Naive thymus-derived CD4-positive, alpha-beta T cell (primary cell): ENCODE measurements at regions not wholly inside any gene's neighbourhood (a gene's known extent, or its start where the extent isn't known, plus 50 kb on each side); places are given as distances from the start of the nearest gene placed in this dataset.
"Not testable (repeated sequence)": the region's sequence is repeated elsewhere in the genome, so short reads cannot be mapped to it uniquely, and the experiment has no call there.

Experiments used
- ATAC-seq: fragments of 150-1000 bp; cut with Tn5 transposase; 2 replicates; pipeline ENCODE4 v1.10.0; 2021; ENCODE audit warnings: mild to moderate bottlenecking, moderate library complexity
- CTCF ChIA-PET: fragments of 350-600 bp; sonication (Branson Sonifier 250); formaldehyde crosslinking; loops from one replicate; lab custom pipeline; 2021; ENCODE audit warnings: antibody characterized with exemption; lab: Charles Lee
- POLR2A ChIA-PET: fragments of 350-600 bp; sonication (Branson Sonifier 250); formaldehyde crosslinking; loops from one replicate; lab custom pipeline; 2021; ENCODE audit warnings: antibody characterized with exemption, inconsistent platforms; lab: Charles Lee
- DNase-seq, 9 donors: peaks; one replicate each; pipeline versions ENCODE4 v3.0.0 to v3.0.0-alpha.2; 2020 to 2022; ENCODE audit warnings: mixed read lengths in 1 of 9
- H3K27ac ChIP-seq: one replicate; pipeline ENCODE4 v1.7.0; 2013; ENCODE audit warnings: mild to moderate bottlenecking, low read depth, low read length, moderate library complexity
- H3K27me3 ChIP-seq, 2 donors: one replicate each; pipeline ENCODE4 v1.7.0; 2013; ENCODE audit warnings: low read length in 2 of 2, mild to moderate bottlenecking in 2 of 2, moderate library complexity in 2 of 2; ENCODE audit not compliant: control insufficient read depth in 2 of 2, insufficient read depth in 2 of 2
- H3K36me3 ChIP-seq, 3 experiments: 1 replicate in 2 of 3; 2 replicates in 1 of 3; pipeline ENCODE4 v1.7.0; 2013; ENCODE audit warnings: low read length in 3 of 3, mild to moderate bottlenecking in 3 of 3, moderate library complexity in 1 of 3; ENCODE audit not compliant: insufficient read depth in 3 of 3, control insufficient read depth in 2 of 3
- H3K4me1 ChIP-seq, 2 donors: one replicate each; pipeline ENCODE4 v1.7.0; 2013; ENCODE audit warnings: low read length in 2 of 2, mild to moderate bottlenecking in 2 of 2, moderate library complexity in 1 of 2; ENCODE audit not compliant: control insufficient read depth in 2 of 2, insufficient read depth in 2 of 2
- H3K4me3 ChIP-seq: 2 replicates; pipeline ENCODE4 v1.7.0; 2013; ENCODE audit warnings: mild to moderate bottlenecking, low read length
- H3K9me3 ChIP-seq, 3 experiments: 1 replicate in 2 of 3; 2 replicates in 1 of 3; pipeline ENCODE4 v1.7.0; 2013; ENCODE audit warnings: low read length in 3 of 3; ENCODE audit not compliant: control insufficient read depth in 2 of 3
- H3K27ac Mint-ChIP-seq, 9 donors: one replicate each; pipeline ENCODE4 v1.8.0; 2020 to 2022; ENCODE audit warnings: mixed read lengths in 9 of 9, mild to moderate bottlenecking in 8 of 9, moderate library complexity in 5 of 9, inconsistent platforms in 2 of 9
- H3K27me3 Mint-ChIP-seq, 5 donors: one replicate each; pipeline ENCODE4 v1.8.0; 2021 to 2022; ENCODE audit warnings: mixed read lengths in 5 of 5, mild to moderate bottlenecking in 1 of 5
- H3K36me3 Mint-ChIP-seq, 5 donors: one replicate each; pipeline ENCODE4 v1.8.0; 2020 to 2022; ENCODE audit warnings: mixed read lengths in 5 of 5, mild to moderate bottlenecking in 3 of 5, inconsistent platforms in 1 of 5
- H3K4me1 Mint-ChIP-seq, 7 donors: one replicate each; pipeline ENCODE4 v1.8.0; 2020 to 2022; ENCODE audit warnings: mixed read lengths in 7 of 7, mild to moderate bottlenecking in 3 of 7, inconsistent platforms in 1 of 7
- H3K4me3 Mint-ChIP-seq, 10 donors: one replicate each; pipeline ENCODE4 v1.8.0; 2020 to 2022; ENCODE audit warnings: mild to moderate bottlenecking in 10 of 10, mixed read lengths in 10 of 10, moderate library complexity in 6 of 10, inconsistent platforms in 2 of 10
- H3K9me3 Mint-ChIP-seq, 11 donors: one replicate each; pipeline ENCODE4 v1.8.0; 2020 to 2022; ENCODE audit warnings: mixed read lengths in 11 of 11, mild to moderate bottlenecking in 4 of 11, inconsistent platforms in 1 of 11, moderate library complexity in 1 of 11
- intact Hi-C, 2 donors: fragments of 100-400 bp; cut with micrococcal nuclease; formaldehyde crosslinking; loops; one replicate each; pipeline ENCODE4 v1.15.1; 2023

GRCh38 chr11:97079244-97079643, 689.4 kb downstream of the JRKL start:
- POLR2A ChIA-PET = no interaction called here
- no peak overlapping the region for H3K4me3 Mint-ChIP-seq

GRCh38 chr11:97087419-97087818, 697.6 kb downstream of the JRKL start:
- H3K27ac Mint-ChIP-seq = no peak overlapping the region
- Histone ChIP-seq H3K9me3 (no peaks in the 10 kb centered on the region), H3K4me1 (no peaks in the 10 kb centered on the region), H3K4me3 (no peak overlapping the region), H3K36me3 (no peaks in the 10 kb centered on the region), H3K27ac (no peak overlapping the region), H3K27me3 (no peaks in the 10 kb centered on the region)
- no peaks in the 10 kb centered on the region for H3K27me3 Mint-ChIP-seq
- intact Hi-C loops = no loop called here
- POLR2A ChIA-PET = no interaction called here
- CTCF ChIA-PET = no interaction called here
- peaks cover 0 to 19% (median 3%) of the 10 kb centered on the region in 11 donors for H3K9me3 Mint-ChIP-seq
- no peaks in the 10 kb centered on the region for H3K36me3 Mint-ChIP-seq
- no peak for ATAC-seq
- no peak for DNase-seq
- peaks cover 0 to 2% (median 0%) of the 10 kb centered on the region in 7 donors for H3K4me1 Mint-ChIP-seq
- H3K4me3 Mint-ChIP-seq = no peak overlapping the region

More at GRCh38 chr11:97079244-97079643, 689.4 kb downstream of the JRKL start:
- no peak overlapping the region for H3K27ac ChIP-seq
- Mint-ChIP-seq H3K27ac (no peak overlapping the region), H3K27me3 (no peaks in the 10 kb centered on the region), H3K9me3 (peaks cover 0 to 20% (median 7%) of the 10 kb centered on the region in 11 donors), H3K4me1 (no peaks in the 10 kb centered on the region), H3K36me3 (no peaks in the 10 kb centered on the region)
- H3K4me3 ChIP-seq = no peak overlapping the region
- no peaks in the 10 kb centered on the region for H3K4me1 ChIP-seq
- peaks cover 0 to 3% (median 0%) of the 10 kb centered on the region in 3 experiments for H3K9me3 ChIP-seq
- intact Hi-C loops = no loop called here
- H3K27me3 ChIP-seq = no peaks in the 10 kb centered on the region
- CTCF ChIA-PET = no interaction called here
- no peak for DNase-seq
- ATAC-seq = no peak
- no peaks in the 10 kb centered on the region for H3K36me3 ChIP-seq

GRCh38 chr11:97092823-97093222, 703.0 kb downstream of the JRKL start:
- H3K4me3 Mint-ChIP-seq = no peak overlapping the region
- peaks cover 0 to 10% (median 0%) of the 10 kb centered on the region in 11 donors for H3K9me3 Mint-ChIP-seq

GRCh38 chr11:97102180-97102579, 712.4 kb downstream of the JRKL start:
- H3K4me3 Mint-ChIP-seq, intact Hi-C loops, H3K9me3 ChIP-seq, DNase-seq, ATAC-seq, H3K27ac Mint-ChIP-seq, H3K36me3 ChIP-seq, H3K27ac ChIP-seq, H3K36me3 Mint-ChIP-seq, H3K27me3 Mint-ChIP-seq, H3K4me1 ChIP-seq, H3K4me3 ChIP-seq, H3K27me3 ChIP-seq, CTCF ChIA-PET, POLR2A ChIA-PET, H3K4me1 Mint-ChIP-seq: not testable (repeated sequence)
- peaks cover 0 to 20% (median 10%) of the 10 kb centered on the region in 11 donors for H3K9me3 Mint-ChIP-seq

More at GRCh38 chr11:97092823-97093222, 703.0 kb downstream of the JRKL start:
- Histone ChIP-seq H3K4me1 (no peaks in the 10 kb centered on the region), H3K4me3 (no peak overlapping the region), H3K27me3 (no peaks in the 10 kb centered on the region), H3K9me3 (no peaks in the 10 kb centered on the region), H3K27ac (no peak overlapping the region), H3K36me3 (no peaks in the 10 kb centered on the region)
- H3K36me3 Mint-ChIP-seq = no peaks in the 10 kb centered on the region
- intact Hi-C loops = no loop called here
- no peaks in the 10 kb centered on the region for H3K27me3 Mint-ChIP-seq
- CTCF ChIA-PET = no interaction called here
- POLR2A ChIA-PET = no interaction called here
- H3K27ac Mint-ChIP-seq = no peak overlapping the region
- ATAC-seq = no peak
- no peak for DNase-seq
- no peaks in the 10 kb centered on the region for H3K4me1 Mint-ChIP-seq

DNA sequence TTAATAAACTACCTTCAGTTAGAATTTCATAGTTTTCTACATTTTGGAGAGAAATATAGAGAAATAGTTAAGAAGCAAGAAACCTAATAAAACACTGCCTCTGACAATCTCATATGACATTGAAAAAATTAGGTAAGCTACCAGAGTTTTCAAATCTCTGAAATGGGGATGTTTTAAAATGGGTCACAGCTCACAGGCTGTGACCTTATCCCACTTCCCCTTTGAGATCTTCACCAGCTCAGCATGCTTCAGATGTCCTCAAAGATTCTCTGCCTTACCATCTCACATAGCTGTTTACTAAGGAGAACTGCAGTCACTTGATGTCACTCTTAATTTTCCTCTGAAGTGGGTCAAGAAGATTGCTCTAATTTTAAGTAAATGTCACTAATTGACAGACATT, 717.8 kb downstream of the JRKL start:
- Histone ChIP-seq H3K36me3 (no peaks in the 10 kb centered on the region), H3K27me3 (no peaks in the 10 kb centered on the region), H3K27ac (no peak overlapping the region), H3K9me3 (no peaks in the 10 kb centered on the region), H3K4me3 (no peak overlapping the region), H3K4me1 (no peaks in the 10 kb centered on the region)
- Mint-ChIP-seq H3K36me3 (no peaks in the 10 kb centered on the region), H3K9me3 (peaks cover 0 to 13% (median 7%) of the 10 kb centered on the region in 11 donors), H3K4me1 (no peaks in the 10 kb centered on the region), H3K4me3 (no peak overlapping the region), H3K27me3 (no peaks in the 10 kb centered on the region), H3K27ac (no peak overlapping the region)
- ChIA-PET POLR2A (no interaction called here), CTCF (no interaction called here)
- intact Hi-C loops = no loop called here
- DNase-seq (no peak), ATAC-seq (no peak)

DNA sequence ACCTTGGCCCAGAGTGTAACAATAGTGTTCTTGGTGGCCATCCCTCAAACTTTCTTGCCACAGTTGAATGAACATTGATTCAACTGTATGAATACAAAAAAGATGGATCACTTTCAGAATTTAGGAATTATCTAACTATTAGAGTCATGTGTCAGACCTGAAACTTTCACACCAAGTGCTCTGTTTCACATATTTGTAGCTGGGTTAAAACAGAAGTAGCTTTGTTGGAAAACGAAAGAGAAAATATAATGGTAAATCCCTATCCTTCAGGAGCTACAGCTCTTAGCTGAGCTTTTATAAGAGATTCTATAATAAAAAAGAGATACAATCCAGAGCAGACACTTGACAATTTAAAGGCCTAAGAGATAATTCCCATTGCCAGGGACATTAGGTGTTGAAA, 719.3 kb downstream of the JRKL start:
- ChIA-PET POLR2A (no interaction called here), CTCF (no interaction called here)
- Histone ChIP-seq H3K9me3 (no peaks in the 10 kb centered on the region), H3K36me3 (no peaks in the 10 kb centered on the region), H3K4me3 (no peak overlapping the region), H3K27me3 (no peaks in the 10 kb centered on the region), H3K27ac (no peak overlapping the region), H3K4me1 (no peaks in the 10 kb centered on the region)
- no peak overlapping the region for H3K4me3 Mint-ChIP-seq
- H3K27ac Mint-ChIP-seq = no peak overlapping the region
- peaks cover 0 to 14% (median 5%) of the 10 kb centered on the region in 11 donors for H3K9me3 Mint-ChIP-seq
- H3K27me3 Mint-ChIP-seq = no peaks in the 10 kb centered on the region
- DNase-seq (no peak), ATAC-seq (no peak)
- no peaks in the 10 kb centered on the region for H3K4me1 Mint-ChIP-seq
- no peaks in the 10 kb centered on the region for H3K36me3 Mint-ChIP-seq
- intact Hi-C loops = no loop called here

DNA sequence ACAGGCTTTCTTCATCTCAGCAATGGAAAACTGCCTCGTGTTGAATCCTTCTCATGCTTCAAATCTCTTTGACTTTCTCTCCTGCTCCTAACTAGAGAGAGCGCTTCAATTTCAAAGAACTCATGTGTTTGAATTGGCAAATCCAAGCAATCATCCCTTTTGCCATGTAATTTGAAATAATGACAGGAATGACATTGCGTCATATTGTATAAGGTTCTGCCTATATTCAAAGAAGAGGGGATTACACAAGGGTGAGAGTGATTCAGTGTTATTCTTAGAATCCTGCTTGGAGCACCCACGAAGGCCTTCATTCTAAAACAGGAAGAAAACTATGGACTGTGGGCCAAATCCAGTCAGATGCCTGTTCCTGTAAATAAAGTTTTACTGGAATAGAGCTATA, 720.6 kb downstream of the JRKL start:
- no peak overlapping the region for H3K4me3 ChIP-seq
- CTCF ChIA-PET = no interaction called here
- H3K36me3 ChIP-seq = no peaks in the 10 kb centered on the region
- H3K4me3 Mint-ChIP-seq = no peak overlapping the region
- no peak for DNase-seq
- H3K27me3 ChIP-seq = no peaks in the 10 kb centered on the region
- no peak for ATAC-seq
- intact Hi-C loops = no loop called here
- no peak overlapping the region for H3K27ac Mint-ChIP-seq
- no peaks in the 10 kb centered on the region for H3K4me1 Mint-ChIP-seq
- no peaks in the 10 kb centered on the region for H3K9me3 ChIP-seq
- H3K9me3 Mint-ChIP-seq = peaks cover 0 to 12% (median 5%) of the 10 kb centered on the region in 11 donors
- no peaks in the 10 kb centered on the region for H3K4me1 ChIP-seq
- no peak overlapping the region for H3K27ac ChIP-seq
- H3K36me3 Mint-ChIP-seq = no peaks in the 10 kb centered on the region
- POLR2A ChIA-PET = no interaction called here
- H3K27me3 Mint-ChIP-seq = no peaks in the 10 kb centered on the region
